Ishikawa (cell line): ENCODE measurements at regions not wholly inside any gene's neighbourhood (a gene's known extent, or its start where the extent isn't known, plus 50 kb on each side); places are given as distances from the start of the nearest gene placed in this dataset.

Source experiments
- CEBPB ChIP-seq: IDR thresholded peaks from 2 replicates; pipeline ENCODE4 v1.6.1; 2012
- CREB1 ChIP-seq: IDR thresholded peaks from 2 replicates; pipeline ENCODE4 v1.6.1; 2012; ENCODE audit warnings: low read depth
- EGR1 ChIP-seq: IDR thresholded peaks from 2 replicates; pipeline ENCODE4 v1.6.1; 2012
- EP300 ChIP-seq: IDR thresholded peaks from 2 replicates; pipeline ENCODE4 v1.6.1; 2012; ENCODE audit warnings: borderline replicate concordance
- FOXM1 ChIP-seq: IDR thresholded peaks from 2 replicates; pipeline ENCODE4 v1.6.1; 2012; ENCODE audit warnings: low read depth, borderline replicate concordance
- NFIC ChIP-seq: IDR thresholded peaks from 2 replicates; pipeline ENCODE4 v1.6.1; 2012
- RAD21 ChIP-seq: IDR thresholded peaks from 2 replicates; pipeline ENCODE4 v1.6.1; 2012; ENCODE audit warnings: low read depth
- TAF1 ChIP-seq: IDR thresholded peaks from 2 replicates; pipeline ENCODE4 v1.6.1; 2012; ENCODE audit warnings: low read depth, mild to moderate bottlenecking
- TCF12 ChIP-seq: IDR thresholded peaks from 2 replicates; pipeline ENCODE4 v1.6.1; 2012; ENCODE audit warnings: low read depth
- TEAD4 ChIP-seq: IDR thresholded peaks from 2 replicates; pipeline ENCODE4 v1.6.1; 2012
- YY1 ChIP-seq: IDR thresholded peaks from 2 replicates; pipeline ENCODE4 v1.6.1; 2012; ENCODE audit warnings: low read depth
- ZBTB7A ChIP-seq: IDR thresholded peaks from 2 replicates; pipeline ENCODE4 v1.6.1; 2012; ENCODE audit warnings: low read depth
- TF ChIP-seq, protein P1 (sequence below): IDR thresholded peaks from 2 replicates; pipeline ENCODE4 v1.6.1; 2012
- TF ChIP-seq, protein P2 (sequence below): IDR thresholded peaks from 2 replicates; pipeline ENCODE4 v1.6.1; 2012
- TF ChIP-seq, protein P3 (sequence below): IDR thresholded peaks from 2 replicates; pipeline ENCODE4 v1.6.1; 2012; ENCODE audit warnings: low read depth, mild to moderate bottlenecking

DNA sequence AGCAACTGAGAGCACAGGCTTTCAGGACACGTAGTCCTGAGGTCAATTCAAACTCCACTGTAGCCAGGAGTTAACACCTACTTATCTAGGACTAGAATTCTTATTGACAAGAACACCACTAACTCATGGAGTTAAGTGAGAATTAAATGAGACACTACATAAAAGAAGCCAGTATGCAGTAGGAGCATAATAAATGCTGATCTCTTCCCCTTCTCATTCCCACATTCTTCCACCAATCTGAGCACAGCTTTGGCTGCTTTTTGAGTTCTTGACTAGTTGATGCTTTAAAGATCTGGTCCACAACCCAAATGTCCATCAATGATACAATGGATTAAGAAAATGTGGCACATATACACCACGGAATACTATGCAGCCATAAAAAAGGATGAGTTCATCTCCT lies 55.2 kb downstream of the TTC32 start:
- no peak for TF ChIP-seq CEBPB
- TF ChIP-seq FOXM1 = no peak
- TF ChIP-seq, protein P1, sequence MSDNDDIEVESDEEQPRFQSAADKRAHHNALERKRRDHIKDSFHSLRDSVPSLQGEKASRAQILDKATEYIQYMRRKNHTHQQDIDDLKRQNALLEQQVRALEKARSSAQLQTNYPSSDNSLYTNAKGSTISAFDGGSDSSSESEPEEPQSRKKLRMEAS = no peak
- no peak for TF ChIP-seq EGR1
- TF ChIP-seq TAF1 = no peak
- TF ChIP-seq RAD21 = no peak
- TF ChIP-seq, protein P2, sequence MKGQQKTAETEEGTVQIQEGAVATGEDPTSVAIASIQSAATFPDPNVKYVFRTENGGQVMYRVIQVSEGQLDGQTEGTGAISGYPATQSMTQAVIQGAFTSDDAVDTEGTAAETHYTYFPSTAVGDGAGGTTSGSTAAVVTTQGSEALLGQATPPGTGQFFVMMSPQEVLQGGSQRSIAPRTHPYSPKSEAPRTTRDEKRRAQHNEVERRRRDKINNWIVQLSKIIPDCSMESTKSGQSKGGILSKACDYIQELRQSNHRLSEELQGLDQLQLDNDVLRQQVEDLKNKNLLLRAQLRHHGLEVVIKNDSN = no peak
- TF ChIP-seq EP300 = no peak

DNA sequence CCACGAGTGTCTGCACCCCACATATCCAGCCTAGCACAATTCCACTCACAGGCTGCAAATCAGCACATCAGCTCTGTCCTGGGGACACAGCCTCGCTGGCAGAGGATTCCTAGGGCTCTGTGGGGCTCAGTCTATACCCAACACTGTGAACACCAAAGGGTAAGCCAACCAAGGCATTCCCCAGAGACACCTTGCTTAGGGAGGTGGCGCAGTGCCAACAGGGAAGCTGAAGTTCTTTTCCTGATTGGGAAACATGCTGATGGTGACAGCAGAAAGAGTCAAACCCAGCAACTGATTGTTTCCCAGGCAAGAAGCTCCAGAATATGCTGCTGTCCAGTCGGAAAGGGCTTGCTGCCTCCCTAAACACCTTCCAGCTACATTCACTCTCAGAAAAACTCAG lies 55.8 kb downstream of the TTC32 start:
- TF ChIP-seq TAF1 (no peak), NFIC (0 out of 2 replicates have a peak, but pooled peaks have one; percentile 19)

DNA sequence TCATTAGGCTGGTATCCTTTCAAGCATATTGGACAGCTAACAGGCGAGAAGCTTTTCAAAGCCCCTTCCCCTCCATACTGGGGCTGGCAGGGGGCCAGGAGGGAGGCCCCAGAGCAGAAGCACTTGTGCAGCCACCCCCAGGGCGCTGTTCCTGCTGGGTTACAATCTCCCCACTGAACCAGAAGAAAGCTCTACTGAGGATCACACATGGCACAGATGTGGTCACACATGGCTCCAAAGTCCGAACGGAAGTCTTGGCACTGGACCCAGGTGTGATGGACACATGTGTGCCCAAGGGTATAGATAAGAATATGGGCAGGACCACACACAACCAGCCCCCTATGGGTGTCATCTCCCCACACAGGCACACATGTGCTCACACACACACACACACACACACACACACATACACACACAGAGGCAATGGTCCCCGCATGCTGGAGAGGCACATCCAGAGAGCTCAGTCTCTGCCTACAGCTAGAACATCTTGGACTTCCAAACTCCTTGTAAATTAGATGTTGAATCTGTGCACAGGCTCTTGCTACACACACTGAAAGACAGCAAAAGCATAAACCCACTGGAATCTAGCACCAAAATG lies 56.4 kb downstream of the TTC32 start:
- no peak for TF ChIP-seq RAD21
- TF ChIP-seq, protein P2 = no peak
- TF ChIP-seq TAF1 = no peak
- TF ChIP-seq, protein P3, sequence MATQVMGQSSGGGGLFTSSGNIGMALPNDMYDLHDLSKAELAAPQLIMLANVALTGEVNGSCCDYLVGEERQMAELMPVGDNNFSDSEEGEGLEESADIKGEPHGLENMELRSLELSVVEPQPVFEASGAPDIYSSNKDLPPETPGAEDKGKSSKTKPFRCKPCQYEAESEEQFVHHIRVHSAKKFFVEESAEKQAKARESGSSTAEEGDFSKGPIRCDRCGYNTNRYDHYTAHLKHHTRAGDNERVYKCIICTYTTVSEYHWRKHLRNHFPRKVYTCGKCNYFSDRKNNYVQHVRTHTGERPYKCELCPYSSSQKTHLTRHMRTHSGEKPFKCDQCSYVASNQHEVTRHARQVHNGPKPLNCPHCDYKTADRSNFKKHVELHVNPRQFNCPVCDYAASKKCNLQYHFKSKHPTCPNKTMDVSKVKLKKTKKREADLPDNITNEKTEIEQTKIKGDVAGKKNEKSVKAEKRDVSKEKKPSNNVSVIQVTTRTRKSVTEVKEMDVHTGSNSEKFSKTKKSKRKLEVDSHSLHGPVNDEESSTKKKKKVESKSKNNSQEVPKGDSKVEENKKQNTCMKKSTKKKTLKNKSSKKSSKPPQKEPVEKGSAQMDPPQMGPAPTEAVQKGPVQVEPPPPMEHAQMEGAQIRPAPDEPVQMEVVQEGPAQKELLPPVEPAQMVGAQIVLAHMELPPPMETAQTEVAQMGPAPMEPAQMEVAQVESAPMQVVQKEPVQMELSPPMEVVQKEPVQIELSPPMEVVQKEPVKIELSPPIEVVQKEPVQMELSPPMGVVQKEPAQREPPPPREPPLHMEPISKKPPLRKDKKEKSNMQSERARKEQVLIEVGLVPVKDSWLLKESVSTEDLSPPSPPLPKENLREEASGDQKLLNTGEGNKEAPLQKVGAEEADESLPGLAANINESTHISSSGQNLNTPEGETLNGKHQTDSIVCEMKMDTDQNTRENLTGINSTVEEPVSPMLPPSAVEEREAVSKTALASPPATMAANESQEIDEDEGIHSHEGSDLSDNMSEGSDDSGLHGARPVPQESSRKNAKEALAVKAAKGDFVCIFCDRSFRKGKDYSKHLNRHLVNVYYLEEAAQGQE = no peak
- TF ChIP-seq, protein P1 = no peak
- TF ChIP-seq CEBPB = no peak
- no peak for TF ChIP-seq TEAD4
- TF ChIP-seq NFIC = no peak
- no peak for TF ChIP-seq CREB1
- no peak for TF ChIP-seq EP300
- TF ChIP-seq TCF12 = no peak
- no peak for TF ChIP-seq YY1
- TF ChIP-seq EGR1 = no peak
- no peak for TF ChIP-seq FOXM1
- no peak for TF ChIP-seq ZBTB7A

DNA sequence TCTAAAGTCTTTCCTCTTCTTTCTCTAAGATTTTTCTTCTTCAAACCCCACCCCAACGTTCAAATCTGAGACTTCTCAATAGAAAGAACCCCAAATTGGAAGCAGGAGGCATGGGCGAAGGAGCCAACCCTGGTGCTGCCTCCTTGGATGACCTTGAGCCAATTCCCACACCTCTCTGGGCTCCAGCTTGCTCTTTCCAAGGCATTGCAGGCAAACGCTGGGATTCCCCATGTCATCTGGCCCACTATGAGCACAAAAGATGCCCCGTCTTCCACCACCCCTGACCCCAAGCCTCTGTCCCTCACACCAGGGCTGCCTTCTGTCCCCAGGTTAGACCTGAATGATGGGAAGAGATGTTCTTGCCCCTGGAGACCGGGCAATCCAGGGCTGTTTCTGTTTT lies 57.0 kb downstream of the TTC32 start:
- TF ChIP-seq NFIC = no peak
- no peak for TF ChIP-seq CEBPB
- TF ChIP-seq TAF1 = no peak
- TF ChIP-seq, protein P1 = no peak
- TF ChIP-seq, protein P3 = no peak
- TF ChIP-seq YY1 = no peak
- TF ChIP-seq TEAD4 = no peak

DNA sequence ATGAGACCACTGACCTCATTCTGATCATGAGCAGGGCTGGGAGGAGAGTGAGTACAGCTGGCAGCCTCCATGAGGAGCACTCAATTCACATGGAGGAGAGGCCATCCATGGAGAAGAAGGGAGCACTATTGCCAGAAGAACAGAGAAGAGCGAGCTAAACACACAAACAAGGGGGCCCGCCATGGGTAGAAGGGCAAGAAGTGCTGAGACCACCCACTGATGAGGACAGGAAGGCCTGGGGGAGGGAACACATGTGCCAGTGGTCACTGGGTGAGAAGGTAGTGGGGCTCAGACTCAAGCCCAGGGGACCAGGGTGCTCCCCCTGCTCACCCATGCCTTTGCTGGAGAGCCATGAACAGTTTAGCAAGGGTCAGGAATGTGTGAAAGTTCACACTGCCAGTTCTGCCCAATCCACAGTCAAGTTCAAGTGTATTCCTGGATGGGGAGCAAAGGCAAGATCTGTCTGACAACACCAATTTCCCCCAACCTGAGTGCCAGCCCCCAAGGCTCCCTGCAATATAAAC lies 57.7 kb downstream of the TTC32 start:
- TF ChIP-seq TAF1 = no peak
- TF ChIP-seq, protein P3 = no peak
- TF ChIP-seq, protein P2 = no peak
- no peak for TF ChIP-seq TCF12
- TF ChIP-seq EP300 = no peak
- no peak for TF ChIP-seq TEAD4
- TF ChIP-seq NFIC = no peak
- no peak for TF ChIP-seq ZBTB7A
- TF ChIP-seq FOXM1 = no peak
